NB4 (cell line): ENCODE measurements at regions not wholly inside any gene's neighbourhood (a gene's known extent, or its start where the extent isn't known, plus 50 kb on each side); places are given as distances from the start of the nearest gene placed in this dataset.
A peak's percentile ranks its signal among the peaks of the same experiment; 100 is the strongest.

ENCODE experiments used
- DNase-seq: peaks from one replicate; pipeline ENCODE4 v3.0.0; 2010; ENCODE audit warnings: low read depth
- H3K4me3 ChIP-seq: one replicate; pipeline ENCODE4 v1.5.1; 2011; ENCODE audit warnings: mild to moderate bottlenecking, low read depth, low read length, moderate library complexity
- MYC ChIP-seq: IDR thresholded peaks from 2 replicates; pipeline ENCODE4 v1.6.1; 2011; ENCODE audit warnings: low read depth, low read length
- POLR2A ChIP-seq: IDR thresholded peaks from 2 replicates; pipeline ENCODE4 v1.6.1; 2011; ENCODE audit warnings: mild to moderate bottlenecking; ENCODE audit not compliant: insufficient read length; ENCODE audit errors: extremely low read depth
- TF ChIP-seq, protein P1 (sequence below): IDR thresholded peaks from 2 replicates; pipeline ENCODE4 v1.6.1; 2011; ENCODE audit warnings: low read depth, low read length
- TF ChIP-seq, protein P2 (sequence below): IDR thresholded peaks from one replicate; pipeline ENCODE4 v1.5.1; 2012; ENCODE audit warnings: low read depth, low read length

- TF ChIP-seq, protein P1, sequence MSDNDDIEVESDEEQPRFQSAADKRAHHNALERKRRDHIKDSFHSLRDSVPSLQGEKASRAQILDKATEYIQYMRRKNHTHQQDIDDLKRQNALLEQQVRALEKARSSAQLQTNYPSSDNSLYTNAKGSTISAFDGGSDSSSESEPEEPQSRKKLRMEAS = no peak
- DNase-seq = peak; percentile 57
- no peak overlapping the region for H3K4me3 ChIP-seq
These were observed 330.0 kb downstream of the DDX10 start for GRCh38 chr11:108994887-108995286.

- H3K4me3 ChIP-seq = no peak overlapping the region
- TF ChIP-seq, protein P1 = no peak
- TF ChIP-seq, protein P2, sequence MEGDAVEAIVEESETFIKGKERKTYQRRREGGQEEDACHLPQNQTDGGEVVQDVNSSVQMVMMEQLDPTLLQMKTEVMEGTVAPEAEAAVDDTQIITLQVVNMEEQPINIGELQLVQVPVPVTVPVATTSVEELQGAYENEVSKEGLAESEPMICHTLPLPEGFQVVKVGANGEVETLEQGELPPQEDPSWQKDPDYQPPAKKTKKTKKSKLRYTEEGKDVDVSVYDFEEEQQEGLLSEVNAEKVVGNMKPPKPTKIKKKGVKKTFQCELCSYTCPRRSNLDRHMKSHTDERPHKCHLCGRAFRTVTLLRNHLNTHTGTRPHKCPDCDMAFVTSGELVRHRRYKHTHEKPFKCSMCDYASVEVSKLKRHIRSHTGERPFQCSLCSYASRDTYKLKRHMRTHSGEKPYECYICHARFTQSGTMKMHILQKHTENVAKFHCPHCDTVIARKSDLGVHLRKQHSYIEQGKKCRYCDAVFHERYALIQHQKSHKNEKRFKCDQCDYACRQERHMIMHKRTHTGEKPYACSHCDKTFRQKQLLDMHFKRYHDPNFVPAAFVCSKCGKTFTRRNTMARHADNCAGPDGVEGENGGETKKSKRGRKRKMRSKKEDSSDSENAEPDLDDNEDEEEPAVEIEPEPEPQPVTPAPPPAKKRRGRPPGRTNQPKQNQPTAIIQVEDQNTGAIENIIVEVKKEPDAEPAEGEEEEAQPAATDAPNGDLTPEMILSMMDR = no peak
- no peak for TF ChIP-seq POLR2A
- TF ChIP-seq MYC = no peak
- no peak for DNase-seq
These were observed 333.0 kb downstream of the DDX10 start for GRCh38 chr11:108997826-108998225.

- TF ChIP-seq, protein P2 = no peak
- TF ChIP-seq MYC = no peak
- TF ChIP-seq, protein P1 = no peak
- TF ChIP-seq POLR2A = no peak
- H3K4me3 ChIP-seq = no peak overlapping the region
- no peak for DNase-seq
These were observed 335.7 kb downstream of the DDX10 start for GRCh38 chr11:109000531-109000930.

DNA sequence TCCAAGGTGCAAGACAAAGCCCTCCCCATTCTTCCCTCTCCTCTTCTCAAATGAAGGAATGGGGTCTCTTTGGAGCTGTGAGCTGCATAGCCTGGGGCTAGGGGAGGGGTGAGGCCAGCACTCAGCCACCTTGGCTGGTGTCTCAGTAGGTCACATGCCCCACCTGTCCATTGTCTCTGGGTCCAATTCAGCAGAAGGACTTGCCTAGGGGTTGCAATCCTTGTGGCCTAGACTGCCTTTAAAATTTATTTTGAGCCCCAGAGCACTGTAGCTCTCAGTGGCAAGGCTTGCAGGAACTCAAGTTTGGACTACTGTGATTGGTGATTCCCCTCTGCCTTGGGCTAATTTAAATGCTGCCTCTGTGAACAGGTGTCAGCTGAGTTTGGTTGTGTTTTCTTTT is 336.7 kb downstream of the DDX10 start:
- no peak overlapping the region for H3K4me3 ChIP-seq
- DNase-seq = no peak
- TF ChIP-seq POLR2A (no peak), MYC (no peak)
- TF ChIP-seq, protein P2 = no peak
- TF ChIP-seq, protein P1 = no peak

DNA sequence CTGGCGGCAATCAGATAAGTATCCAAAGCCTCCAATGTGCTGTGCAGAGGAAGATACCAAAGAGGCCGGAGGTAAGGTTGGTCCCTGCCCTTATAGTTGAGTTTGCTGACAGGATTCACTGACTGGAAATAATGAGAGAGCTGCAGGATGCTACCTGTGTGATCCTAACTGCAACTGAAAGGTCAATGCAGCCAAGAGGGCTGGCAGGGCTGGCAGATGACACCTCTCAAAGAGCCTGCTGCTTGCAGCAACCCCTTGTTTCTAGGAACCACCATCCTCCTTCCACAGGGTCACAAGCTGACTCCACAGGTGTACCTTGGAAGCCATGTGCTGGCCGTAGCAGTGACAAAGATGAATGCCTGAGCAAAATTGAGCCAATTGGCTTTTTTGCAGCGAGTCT is 348.1 kb downstream of the DDX10 start:
- no peak for DNase-seq

DNA sequence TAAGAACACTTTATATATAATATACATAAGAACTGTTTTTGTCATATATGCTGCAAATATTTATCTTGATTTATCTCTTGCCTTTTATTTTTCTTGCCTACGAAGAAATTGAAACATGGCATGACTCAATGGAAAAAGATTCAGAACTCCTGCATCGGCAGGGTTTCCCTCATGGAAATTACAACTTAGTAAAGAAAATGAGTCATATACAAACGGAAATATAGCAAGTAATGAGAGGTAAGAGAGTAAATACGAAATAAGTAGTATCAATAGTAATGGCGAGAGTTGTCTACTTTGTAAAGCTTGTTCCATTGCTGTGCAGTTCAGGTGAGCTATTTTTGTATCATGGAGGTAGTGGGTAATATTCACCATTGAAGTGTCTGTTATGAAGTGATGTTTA is 350.4 kb downstream of the DDX10 start:
- no peak for DNase-seq
- H3K4me3 ChIP-seq = no peak overlapping the region
- no peak for TF ChIP-seq POLR2A
- TF ChIP-seq, protein P2 = no peak
- no peak for TF ChIP-seq MYC
- TF ChIP-seq, protein P1 = no peak

More for the DNA sequence above, 348.1 kb downstream of the DDX10 start:
- H3K4me3 ChIP-seq = no peak overlapping the region
- TF ChIP-seq MYC (no peak), POLR2A (no peak)
- TF ChIP-seq, protein P1 = no peak
- TF ChIP-seq, protein P2 = no peak
